IPS-20b (cell line): ENCODE measurements at regions not wholly inside any gene's neighbourhood (a gene's known extent, or its start where the extent isn't known, plus 50 kb on each side); places are given as distances from the start of the nearest gene placed in this dataset.
"Not testable (repeated sequence)": the region's sequence is repeated elsewhere in the genome, so short reads cannot be mapped to it uniquely, and the experiment has no call there.

Source experiments
- H3K27ac ChIP-seq: one replicate; pipeline ENCODE4 v1.5.1; 2013; ENCODE audit warnings: low read length
- H3K27me3 ChIP-seq: 2 replicates; pipeline ENCODE4 v1.6.1; 2013; ENCODE audit warnings: mild to moderate bottlenecking, low read length, inconsistent platforms; ENCODE audit not compliant: insufficient read depth
- H3K36me3 ChIP-seq: 2 replicates; pipeline ENCODE4 v1.6.1; 2013; ENCODE audit warnings: low read depth, mild to moderate bottlenecking, inconsistent platforms, low read length, moderate library complexity; ENCODE audit not compliant: insufficient read depth
- H3K4me1 ChIP-seq: 2 replicates; pipeline ENCODE4 v1.6.1; 2013; ENCODE audit warnings: mild to moderate bottlenecking, control low read depth, inconsistent platforms, low read length, moderate library complexity; ENCODE audit not compliant: insufficient read depth
- H3K4me3 ChIP-seq: 2 replicates; pipeline ENCODE4 v1.5.1; 2013; ENCODE audit warnings: mild to moderate bottlenecking, low read length, inconsistent platforms
- H3K9ac ChIP-seq: 2 replicates; pipeline ENCODE4 v1.6.1; 2013; ENCODE audit warnings: low read depth, mild to moderate bottlenecking, inconsistent platforms, low read length, moderate library complexity
- H3K9me3 ChIP-seq: 2 replicates; pipeline ENCODE4 v1.6.1; 2013; ENCODE audit warnings: mild to moderate bottlenecking, low read depth, low read length, inconsistent platforms; ENCODE audit not compliant: insufficient read depth

DNA sequence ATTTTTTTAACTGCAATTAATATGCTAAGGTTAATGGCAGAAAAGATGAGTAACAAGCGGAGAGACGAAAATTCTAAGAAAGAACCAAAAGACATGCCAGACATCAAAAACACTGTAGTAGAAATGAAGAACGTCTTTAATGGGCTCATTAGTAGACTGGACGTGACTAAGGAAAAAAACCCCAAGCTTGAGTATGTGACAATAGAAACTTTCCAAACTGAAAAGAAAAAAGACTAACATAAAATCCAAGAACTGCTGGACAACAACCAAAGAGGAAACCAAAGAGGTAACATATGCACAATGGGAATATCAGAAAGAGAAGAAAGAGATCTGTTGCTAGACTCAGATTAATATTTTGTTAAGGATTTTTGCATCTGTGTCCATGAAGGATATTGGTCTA, 94.6 kb upstream of the SETMAR start:
- H3K27ac ChIP-seq: no peak overlapping the region
- no peak overlapping the region for H3K9ac ChIP-seq
- H3K36me3 ChIP-seq: no peaks in the 10 kb centered on the region
- no peaks in the 10 kb centered on the region for H3K27me3 ChIP-seq
- no peak overlapping the region for H3K4me3 ChIP-seq
- no peaks in the 10 kb centered on the region for H3K9me3 ChIP-seq
- no peaks in the 10 kb centered on the region for H3K4me1 ChIP-seq

DNA sequence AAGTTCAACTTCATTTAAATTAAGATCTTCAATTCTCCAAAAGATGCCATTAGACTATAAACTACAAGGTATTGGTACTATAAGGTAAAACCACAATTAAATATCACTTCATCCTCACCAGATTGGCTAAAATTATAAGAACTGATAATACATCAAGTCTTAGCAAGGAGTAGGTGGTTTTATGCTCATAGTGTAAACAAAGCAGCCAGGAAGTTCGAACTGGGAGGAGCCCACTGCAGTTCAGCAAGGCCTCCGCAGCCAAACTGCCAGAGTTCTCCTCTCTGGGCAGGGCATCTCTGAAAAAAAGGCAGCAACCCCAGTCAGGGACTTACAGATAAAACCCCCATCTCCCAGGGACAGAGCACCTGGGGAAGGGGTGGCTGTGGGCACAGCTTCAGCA, 91.6 kb upstream of the SETMAR start:
- H3K9me3 ChIP-seq: no peaks in the 10 kb centered on the region
- no peaks in the 10 kb centered on the region for H3K27me3 ChIP-seq
- H3K4me3 ChIP-seq: no peak overlapping the region
- no peaks in the 10 kb centered on the region for H3K36me3 ChIP-seq
- H3K9ac ChIP-seq: no peak overlapping the region
- no peaks in the 10 kb centered on the region for H3K4me1 ChIP-seq
- H3K27ac ChIP-seq: no peak overlapping the region

DNA sequence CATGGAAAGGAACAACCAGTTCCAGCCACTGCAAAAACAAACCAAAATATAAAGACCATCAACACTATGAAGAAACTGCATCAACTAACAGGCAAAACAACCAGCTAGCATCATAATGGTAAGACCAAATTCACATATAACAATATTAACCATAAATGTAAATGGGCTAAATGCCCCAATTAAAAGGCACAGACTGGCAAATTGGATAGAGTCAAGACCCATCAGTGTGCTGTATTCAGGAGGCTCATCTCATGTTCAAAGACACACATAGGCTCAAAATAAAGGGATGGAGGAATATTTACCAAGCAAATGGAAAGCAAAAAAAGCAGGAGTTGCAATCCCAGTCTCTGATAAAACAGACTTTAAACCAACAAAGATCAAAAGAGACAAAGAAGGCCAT, 89.7 kb upstream of the SETMAR start:
- H3K36me3 ChIP-seq, H3K4me1 ChIP-seq, H3K4me3 ChIP-seq, H3K9ac ChIP-seq, H3K27ac ChIP-seq, H3K27me3 ChIP-seq, H3K9me3 ChIP-seq: not testable (repeated sequence)

DNA sequence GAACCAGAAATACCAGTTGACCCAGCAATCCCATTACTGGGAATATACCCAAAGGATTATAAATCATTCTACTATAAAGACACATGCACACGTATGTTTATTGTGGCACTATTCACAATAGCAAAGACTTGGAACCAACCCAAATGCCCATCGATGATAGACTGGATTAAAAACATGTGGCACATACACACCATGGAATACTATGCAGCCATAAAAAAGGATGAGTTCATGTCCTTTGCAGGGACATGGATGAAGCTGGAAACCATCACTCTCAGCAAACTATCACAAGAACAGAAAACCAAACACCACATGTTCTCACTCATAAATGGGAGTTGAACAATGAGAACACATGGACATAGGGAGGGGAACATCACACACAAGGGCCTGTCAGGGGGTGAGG, 86.2 kb upstream of the SETMAR start:
- not testable (repeated sequence) for H3K36me3 ChIP-seq, H3K27me3 ChIP-seq, H3K9me3 ChIP-seq, H3K9ac ChIP-seq, H3K4me1 ChIP-seq, H3K4me3 ChIP-seq, H3K27ac ChIP-seq

DNA sequence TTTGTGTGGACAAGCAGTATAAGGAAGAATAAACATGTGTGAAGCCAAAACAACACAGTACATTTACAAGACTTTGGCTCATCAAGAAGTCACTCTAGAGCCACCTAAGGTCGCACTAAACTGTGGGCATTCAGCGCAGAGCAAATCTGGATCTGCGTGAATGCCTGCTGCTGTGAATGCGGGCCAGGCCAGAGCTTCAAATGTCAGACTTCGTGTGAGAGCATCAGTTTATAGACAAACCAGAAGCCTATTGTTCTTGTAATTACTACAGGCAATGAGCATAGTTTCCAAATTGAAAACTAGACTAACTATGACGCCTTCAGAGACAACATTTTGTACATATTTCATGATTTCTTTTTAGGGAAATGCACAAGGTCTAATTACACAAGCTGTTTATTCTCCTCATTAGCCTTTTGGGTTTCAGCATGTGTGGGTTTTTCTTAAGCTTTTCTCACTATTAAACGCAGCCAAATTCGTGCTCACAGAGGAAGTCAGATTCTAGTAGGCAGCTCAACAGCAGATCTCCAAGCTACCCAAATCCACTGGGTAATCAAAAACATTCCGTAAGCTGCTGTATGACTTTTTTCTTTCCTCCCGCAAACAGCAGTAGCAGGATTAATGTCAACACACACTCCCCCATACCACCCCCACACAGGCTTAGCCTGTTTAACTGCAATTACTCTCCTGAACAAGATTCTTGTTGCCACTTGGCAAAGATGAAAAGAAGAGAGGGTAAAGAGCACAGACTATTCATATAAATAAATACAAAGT, 84.5 kb upstream of the SETMAR start:
- Histone ChIP-seq H3K27ac (no peak overlapping the region), H3K9me3 (no peaks in the 10 kb centered on the region), H3K36me3 (no peaks in the 10 kb centered on the region), H3K27me3 (no peaks in the 10 kb centered on the region), H3K4me3 (no peak overlapping the region), H3K4me1 (no peaks in the 10 kb centered on the region), H3K9ac (no peak overlapping the region)

DNA sequence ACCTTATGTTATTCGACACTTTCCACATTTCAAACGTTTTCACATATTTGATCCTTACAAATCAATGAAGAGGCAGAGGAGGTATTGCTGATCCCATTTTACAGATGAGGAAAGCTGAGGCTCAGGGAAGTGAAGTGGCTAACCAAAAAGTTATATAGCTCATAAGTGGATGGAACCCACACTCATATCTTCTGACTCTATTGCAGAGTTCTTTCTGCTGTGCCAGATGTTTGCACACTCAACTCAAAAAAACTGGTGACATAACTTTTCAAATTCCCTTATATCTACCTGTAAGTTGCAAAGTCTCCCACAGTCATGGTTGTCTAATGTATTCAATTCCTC, 84.0 kb upstream of the SETMAR start:
- no peaks in the 10 kb centered on the region for H3K27me3 ChIP-seq

DNA sequence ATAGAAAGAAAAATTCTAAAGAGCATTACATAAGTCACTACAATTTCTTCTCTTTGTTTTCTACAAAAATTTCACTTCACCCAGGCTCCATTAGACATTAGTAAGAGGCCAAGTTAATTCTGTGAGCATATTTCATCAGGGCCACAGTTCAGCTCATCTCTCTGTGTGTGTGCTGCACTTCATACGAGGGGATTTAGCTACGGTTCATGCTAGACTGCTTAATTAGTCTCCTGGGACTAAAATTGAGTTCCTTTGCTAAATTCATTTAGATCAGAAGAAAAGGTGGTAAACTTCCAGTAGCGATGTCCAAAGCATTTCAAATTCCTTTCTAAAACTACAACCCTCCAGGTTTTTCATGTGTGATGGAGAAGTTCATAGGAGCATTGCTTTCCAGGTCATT, 83.1 kb upstream of the SETMAR start:
- Histone ChIP-seq H3K4me3 (no peak overlapping the region), H3K27me3 (no peaks in the 10 kb centered on the region), H3K4me1 (no peaks in the 10 kb centered on the region), H3K36me3 (no peaks in the 10 kb centered on the region), H3K9ac (no peak overlapping the region), H3K27ac (no peak overlapping the region), H3K9me3 (no peaks in the 10 kb centered on the region)

More for the DNA sequence above, 84.0 kb upstream of the SETMAR start:
- Histone ChIP-seq H3K4me3 (no peak overlapping the region), H3K27ac (no peak overlapping the region), H3K9me3 (no peaks in the 10 kb centered on the region), H3K36me3 (no peaks in the 10 kb centered on the region), H3K9ac (no peak overlapping the region), H3K4me1 (no peaks in the 10 kb centered on the region)

DNA sequence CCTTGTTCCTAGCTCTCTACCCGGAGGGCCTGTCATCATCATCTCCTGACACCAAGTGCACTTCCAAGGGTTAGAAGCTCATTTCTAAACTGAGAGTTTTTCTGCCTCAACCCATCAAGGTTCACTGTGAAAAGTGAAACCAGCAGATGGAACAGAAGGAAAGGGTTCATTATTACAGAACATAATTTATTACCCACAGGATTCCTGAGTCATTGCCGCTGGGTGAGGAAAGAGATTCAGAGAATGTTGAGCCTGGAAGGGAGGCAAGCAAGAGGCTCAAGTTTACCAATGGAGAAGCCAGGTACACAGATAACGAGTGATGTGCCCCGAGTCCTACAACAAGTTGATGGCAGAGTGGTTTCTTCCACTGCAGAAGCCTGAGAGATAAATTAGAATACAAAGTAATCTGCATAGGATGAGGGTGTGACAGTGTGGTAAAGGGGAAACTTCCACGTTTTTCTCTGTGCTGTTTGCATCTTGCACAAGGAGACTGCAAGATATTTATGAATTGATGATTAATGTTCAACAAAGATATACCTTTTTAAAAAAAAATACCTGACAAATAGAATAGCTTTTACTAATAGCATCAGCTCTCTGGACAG, 80.5 kb upstream of the SETMAR start:
- Histone ChIP-seq H3K9ac (no peak overlapping the region), H3K4me1 (no peaks in the 10 kb centered on the region), H3K9me3 (no peaks in the 10 kb centered on the region), H3K27ac (no peak overlapping the region), H3K36me3 (no peaks in the 10 kb centered on the region), H3K4me3 (no peak overlapping the region), H3K27me3 (no peaks in the 10 kb centered on the region)

DNA sequence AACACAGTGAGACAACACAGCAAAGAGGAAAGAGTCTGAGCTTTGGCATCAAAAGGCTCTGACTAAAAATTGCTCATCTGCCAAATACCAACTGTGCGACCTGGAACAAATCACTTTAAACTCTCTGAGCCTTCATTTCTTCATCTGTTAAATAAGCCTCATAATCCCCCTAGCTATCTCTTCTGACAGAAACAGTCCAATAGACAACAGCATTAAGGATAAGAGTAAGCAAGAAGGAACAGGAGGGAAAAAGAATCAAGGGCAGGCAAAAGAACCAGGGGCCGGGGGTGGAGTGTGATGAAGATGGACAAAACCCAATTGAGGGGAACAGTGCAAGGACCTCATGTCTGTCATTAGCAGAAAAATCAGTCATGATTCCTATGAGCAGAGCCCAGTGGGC, 79.4 kb upstream of the SETMAR start:
- Histone ChIP-seq H3K9ac (no peak overlapping the region), H3K36me3 (no peaks in the 10 kb centered on the region), H3K27ac (no peak overlapping the region), H3K4me3 (no peak overlapping the region), H3K27me3 (no peaks in the 10 kb centered on the region), H3K4me1 (no peaks in the 10 kb centered on the region), H3K9me3 (no peaks in the 10 kb centered on the region)

DNA sequence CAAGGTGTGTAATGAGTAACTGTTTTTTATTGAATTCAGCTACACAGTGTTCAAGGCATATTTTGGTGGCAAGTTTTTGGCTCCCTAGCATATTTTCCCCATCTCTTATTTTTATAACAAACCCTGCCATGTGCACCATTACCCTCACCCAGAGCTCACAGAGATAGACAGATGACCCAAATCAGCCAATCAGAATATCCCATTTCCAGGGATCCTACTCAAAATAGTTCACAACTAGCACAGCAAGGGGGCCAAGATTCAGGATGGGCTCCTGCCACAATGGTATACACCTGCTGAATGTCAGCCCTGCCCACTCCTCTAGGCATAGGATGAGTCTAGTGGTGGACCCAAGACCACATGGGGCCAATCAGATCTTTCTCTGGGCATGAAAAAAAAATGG, 78.8 kb upstream of the SETMAR start:
- Histone ChIP-seq H3K27me3 (no peaks in the 10 kb centered on the region), H3K4me3 (no peak overlapping the region), H3K9me3 (no peaks in the 10 kb centered on the region), H3K36me3 (no peaks in the 10 kb centered on the region), H3K9ac (no peak overlapping the region), H3K27ac (no peak overlapping the region), H3K4me1 (no peaks in the 10 kb centered on the region)

DNA sequence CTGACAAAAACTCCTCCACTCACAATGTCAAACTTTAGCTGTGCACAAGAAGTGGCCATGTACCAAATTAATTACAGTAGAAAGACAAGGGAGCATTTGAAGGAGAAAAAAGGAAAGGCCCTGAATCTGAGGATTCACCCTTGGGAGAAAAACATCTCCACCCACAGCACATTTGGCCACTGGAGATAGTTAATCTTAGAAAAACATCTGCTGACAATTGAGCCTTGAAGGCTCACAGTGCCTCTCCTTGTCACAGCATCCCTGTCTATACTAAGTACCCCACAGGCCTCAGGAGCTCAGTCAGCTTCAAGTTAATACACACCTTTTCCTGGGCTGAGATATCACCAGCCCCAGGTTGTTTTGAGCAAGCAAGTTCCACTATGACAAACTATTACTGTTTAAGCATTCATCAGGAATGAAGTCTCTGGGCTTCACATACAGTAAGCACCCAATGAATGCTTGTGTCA, 78.1 kb upstream of the SETMAR start:
- H3K27ac ChIP-seq: no peak overlapping the region
- H3K9me3 ChIP-seq: no peaks in the 10 kb centered on the region
- no peaks in the 10 kb centered on the region for H3K36me3 ChIP-seq
- no peak overlapping the region for H3K4me3 ChIP-seq
- no peaks in the 10 kb centered on the region for H3K27me3 ChIP-seq
- no peak overlapping the region for H3K9ac ChIP-seq
- H3K4me1 ChIP-seq: no peaks in the 10 kb centered on the region

DNA sequence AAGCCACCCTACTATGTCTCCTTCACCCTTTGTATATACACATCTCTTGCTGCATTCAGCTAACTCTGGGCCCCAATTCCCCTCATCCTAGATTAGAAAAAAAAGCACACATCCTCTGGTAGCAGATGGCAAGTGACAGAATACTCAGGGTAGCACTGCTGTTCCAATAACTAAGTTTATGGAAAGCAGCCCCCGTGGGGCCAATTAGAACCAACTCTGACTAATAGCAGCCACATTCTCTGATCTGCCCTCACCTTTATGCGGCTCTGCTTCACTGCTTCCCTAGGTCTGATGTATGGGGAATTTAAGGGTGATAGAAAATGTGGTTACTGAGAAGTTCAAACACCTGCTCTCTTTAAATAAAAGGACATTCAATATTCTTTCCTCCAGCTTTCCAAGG, 74.9 kb upstream of the SETMAR start:
- peaks cover 18% of the 10 kb centered on the region; the same call in 1 of the 2 replicates for H3K27me3 ChIP-seq
- H3K36me3 ChIP-seq: no peaks in the 10 kb centered on the region
- H3K9ac ChIP-seq: no peak overlapping the region
- no peak overlapping the region for H3K4me3 ChIP-seq
- no peak overlapping the region for H3K27ac ChIP-seq
- peaks cover 3% of the 10 kb centered on the region; the same call in 1 of the 2 replicates for H3K4me1 ChIP-seq
- no peaks in the 10 kb centered on the region for H3K9me3 ChIP-seq
